ENCODE measurements at regions not wholly inside any gene's neighbourhood (a gene's known extent, or its start where the extent isn't known, plus 50 kb on each side); places are given as distances from the start of the nearest gene placed in this dataset.
"Not testable (repeated sequence)": the region's sequence is repeated elsewhere in the genome, so short reads cannot be mapped to it uniquely, and the experiment has no call there.

- DNase-seq, result peak; percentile 79
Observed at GRCh38 chr4:176579226-176579625, 213.5 kb downstream of the VEGFC start.

GRCh38 chr4:176583278-176583677 lies 209.4 kb downstream of the VEGFC start:
- no peak for DNase-seq

- no peak for DNase-seq
Observed at GRCh38 chr4:176584031-176584606, 208.6 kb downstream of the VEGFC start.

- no peak for DNase-seq
Observed at GRCh38 chr4:176587920-176588319, 204.8 kb downstream of the VEGFC start.

- no peak for DNase-seq
Observed at GRCh38 chr4:176588436-176588835, 204.3 kb downstream of the VEGFC start.

- peak; percentile 2 for DNase-seq
Observed at GRCh38 chr4:176592976-176593670, 199.6 kb downstream of the VEGFC start.

GRCh38 chr4:176593943-176594342 lies 198.8 kb downstream of the VEGFC start:
- DNase-seq, result peak; percentile 7

GRCh38 chr4:176595257-176595656 lies 197.5 kb downstream of the VEGFC start:
- no peak for DNase-seq

GRCh38 chr4:176601124-176601523 lies 191.6 kb downstream of the VEGFC start:
- no peak for DNase-seq

- no peak for DNase-seq
Observed at GRCh38 chr4:176607807-176608206, 184.9 kb downstream of the VEGFC start.

GRCh38 chr4:176608346-176608745 lies 184.4 kb downstream of the VEGFC start:
- no peak for DNase-seq

GRCh38 chr4:176610594-176610993 lies 182.1 kb downstream of the VEGFC start:
- DNase-seq, result no peak

GRCh38 chr4:176611381-176611780 lies 181.3 kb downstream of the VEGFC start:
- DNase-seq, result no peak

GRCh38 chr4:176611951-176612350 lies 180.8 kb downstream of the VEGFC start:
- DNase-seq, result no peak

GRCh38 chr4:176614793-176615192 lies 177.9 kb downstream of the VEGFC start:
- peak; percentile 47 for DNase-seq

- peak; percentile 28 for DNase-seq
Observed at GRCh38 chr4:176616151-176616550, 176.6 kb downstream of the VEGFC start.

- no peak for DNase-seq
Observed at GRCh38 chr4:176618138-176618537, 174.6 kb downstream of the VEGFC start.

GRCh38 chr4:176619430-176619829 lies 173.3 kb downstream of the VEGFC start:
- no peak for DNase-seq

- no peak for DNase-seq
Observed at GRCh38 chr4:176622251-176622948, 170.3 kb downstream of the VEGFC start.

GRCh38 chr4:176624983-176625610 lies 167.6 kb downstream of the VEGFC start:
- DNase-seq, result not testable (repeated sequence)

GRCh38 chr4:176627916-176628315 lies 164.8 kb downstream of the VEGFC start:
- no peak for DNase-seq

- DNase-seq, result no peak
Observed at GRCh38 chr4:176631611-176632010, 161.1 kb downstream of the VEGFC start.
